DOHH2 (cell line): ENCODE measurements at regions not wholly inside any gene's neighbourhood (a gene's known extent, or its start where the extent isn't known, plus 50 kb on each side); places are given as distances from the start of the nearest gene placed in this dataset.

Experiments
- CTCF ChIP-seq: fragments of 200-600 bp; sonication (generic); IDR thresholded peaks from one replicate; pipeline ENCODE4 v1.5.1; 2014; ENCODE audit warnings: antibody characterized with exemption, mild to moderate bottlenecking, low read depth, low read length; ENCODE audit not compliant: poor library complexity, severe bottlenecking
- EZH2phosphoT487 ChIP-seq: fragments of 200-600 bp; sonication (generic); IDR thresholded peaks from 2 replicates; pipeline ENCODE4 v1.6.1; 2017; ENCODE audit warnings: borderline replicate concordance, mild to moderate bottlenecking, antibody characterized with exemption, low read length, moderate library complexity, mixed read lengths

- TF ChIP-seq CTCF (no peak), EZH2phosphoT487 (no peak)
These were observed 718.5 kb downstream of the UQCRFS1 start for GRCh38 chr19:28494461-28494860.
